Stimulated activated naive B cell treated with anti-CD40 and anti-IgM and Interleukin-4, amounts not matched to agents 10 μg/mL and 1 μg/mL and 100 μg/mL, for 72 hours (primary cell): ENCODE measurements at regions not wholly inside any gene's neighbourhood (a gene's known extent, or its start where the extent isn't known, plus 50 kb on each side); places are given as distances from the start of the nearest gene placed in this dataset.
A peak's percentile ranks its signal among the peaks of the same experiment; 100 is the strongest.

ENCODE experiments used
- ATAC-seq, 2 donors: fragments of 150-1000 bp; cut with Tn5 transposase; replicated peaks; 2 replicates each; pipeline ENCODE4 v1.10.0; 2021; ENCODE audit warnings: moderate library complexity in 1 of 2
- DNase-seq: peaks from one replicate; pipeline ENCODE4 v3.0.0; 2021
- H3K27ac Mint-ChIP-seq: one replicate; pipeline ENCODE4 v1.8.0; 2022; ENCODE audit warnings: mild to moderate bottlenecking, mixed read lengths
- H3K27me3 Mint-ChIP-seq, 2 donors: one replicate each; pipeline ENCODE4 v1.8.0; 2022; ENCODE audit warnings: mixed read lengths in 2 of 2
- H3K36me3 Mint-ChIP-seq, 2 donors: one replicate each; pipeline ENCODE4 v1.8.0; 2022; ENCODE audit warnings: mixed read lengths in 2 of 2, mild to moderate bottlenecking in 1 of 2
- H3K4me1 Mint-ChIP-seq, 2 donors: one replicate each; pipeline ENCODE4 v1.8.0; 2022; ENCODE audit warnings: mixed read lengths in 2 of 2, mild to moderate bottlenecking in 1 of 2
- H3K4me3 Mint-ChIP-seq, 2 donors: one replicate each; pipeline ENCODE4 v1.8.0; 2022; ENCODE audit warnings: mild to moderate bottlenecking in 2 of 2, mixed read lengths in 2 of 2, moderate library complexity in 1 of 2
- H3K9me3 Mint-ChIP-seq, 2 donors: one replicate each; pipeline ENCODE4 v1.8.0; 2022; ENCODE audit warnings: mixed read lengths in 2 of 2, mild to moderate bottlenecking in 1 of 2

DNA sequence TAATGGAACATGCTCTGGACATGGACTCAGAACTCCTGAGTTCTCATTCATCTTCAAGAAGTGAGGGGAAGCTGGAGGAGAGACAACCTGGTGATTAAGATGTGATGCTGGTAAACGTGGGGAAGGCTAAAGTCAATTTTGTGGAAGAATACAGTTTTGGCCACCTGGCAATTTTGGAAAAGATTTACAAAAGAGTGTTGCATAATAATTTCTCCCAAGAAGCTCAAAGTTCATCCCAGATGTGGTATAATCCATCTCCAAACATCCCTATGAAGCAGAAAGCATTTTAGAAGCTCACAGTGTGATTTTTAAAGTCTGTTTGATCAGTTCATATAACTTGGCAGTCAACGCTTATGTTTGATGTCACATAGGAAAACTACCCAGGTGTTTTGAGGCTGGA is 208.7 kb downstream of the LMX1A start:
- H3K27ac Mint-ChIP-seq: no peak overlapping the region
- no peaks in the 10 kb centered on the region for H3K36me3 Mint-ChIP-seq
- H3K9me3 Mint-ChIP-seq: no peaks in the 10 kb centered on the region
- H3K27me3 Mint-ChIP-seq: peaks cover 4 to 6% of the 10 kb centered on the region in 2 donors
- H3K4me1 Mint-ChIP-seq: no peaks in the 10 kb centered on the region
- ATAC-seq (no peak), DNase-seq (no peak)
- no peak overlapping the region for H3K4me3 Mint-ChIP-seq

DNA sequence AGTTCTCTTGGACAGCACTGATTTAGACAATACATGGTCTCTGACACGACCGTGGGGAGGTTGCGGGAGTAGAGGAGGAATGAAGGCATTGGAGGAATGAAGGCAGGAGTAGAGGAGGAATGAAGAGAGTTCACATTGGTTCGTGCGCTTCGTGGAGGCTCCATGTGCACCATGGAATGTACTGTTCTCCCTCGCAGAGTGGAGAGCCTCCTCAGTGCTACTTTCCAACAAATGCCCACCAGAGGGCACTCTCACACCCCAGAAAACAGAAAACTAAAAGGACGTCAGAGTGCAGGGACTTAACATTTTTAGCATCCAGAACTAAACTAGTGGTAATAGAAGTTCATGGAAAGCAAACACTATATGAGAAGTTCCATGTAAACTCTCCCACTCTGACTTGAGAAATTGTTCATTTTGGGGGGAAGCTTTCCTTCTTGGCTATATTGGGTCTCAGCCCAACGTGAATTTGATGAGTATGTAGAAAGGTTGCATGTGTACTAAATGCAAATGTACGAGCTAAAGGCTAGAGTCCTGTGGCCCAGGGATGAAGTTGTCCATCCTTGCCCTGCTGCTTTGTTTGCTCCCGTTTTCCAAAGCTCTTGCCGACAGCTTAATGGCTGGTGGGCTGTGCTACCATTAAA is 211.6 kb downstream of the LMX1A start:
- Mint-ChIP-seq H3K27me3 (peaks cover 9 to 11% of the 10 kb centered on the region in 2 donors), H3K9me3 (no peaks in the 10 kb centered on the region), H3K4me3 (no peak overlapping the region), H3K36me3 (no peaks in the 10 kb centered on the region), H3K27ac (no peak overlapping the region), H3K4me1 (no peaks in the 10 kb centered on the region)
- ATAC-seq (peak; percentile 70 to 72), DNase-seq (peak; percentile 11)

DNA sequence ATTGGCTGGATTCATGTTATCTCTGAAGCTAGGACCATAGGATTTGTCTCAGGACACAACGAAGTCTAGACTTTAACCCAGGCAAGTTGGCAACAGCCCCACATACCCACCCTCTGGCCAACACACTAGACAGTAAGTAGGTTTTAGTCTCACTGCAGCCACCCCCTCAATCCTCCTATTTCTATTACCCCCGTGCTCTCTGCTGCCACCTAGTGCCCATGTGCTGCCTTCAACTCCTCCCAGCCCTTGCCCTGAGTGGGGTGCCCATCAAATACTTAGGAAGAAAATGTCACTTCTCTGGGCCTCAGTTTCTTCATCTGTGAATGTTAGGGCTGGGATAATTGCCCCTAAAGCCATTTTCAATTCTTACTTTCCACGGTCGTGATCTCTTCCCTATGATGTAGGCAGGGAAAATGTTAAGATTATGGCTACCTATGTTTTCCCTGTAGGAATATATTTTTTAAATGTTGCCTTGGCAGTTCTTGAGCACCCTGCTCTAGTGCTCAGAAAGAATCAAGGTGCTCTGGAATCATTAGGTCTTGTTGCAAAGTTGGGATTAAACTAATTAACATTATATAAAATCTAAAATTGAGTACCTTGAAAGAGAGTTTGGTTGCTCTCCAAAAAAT is 213.0 kb downstream of the LMX1A start:
- Mint-ChIP-seq H3K27ac (no peak overlapping the region), H3K9me3 (no peaks in the 10 kb centered on the region), H3K36me3 (no peaks in the 10 kb centered on the region), H3K4me1 (no peaks in the 10 kb centered on the region), H3K27me3 (peaks cover 14 to 17% of the 10 kb centered on the region in 2 donors), H3K4me3 (no peak overlapping the region)
- DNase-seq: no peak
- no peak for ATAC-seq

DNA sequence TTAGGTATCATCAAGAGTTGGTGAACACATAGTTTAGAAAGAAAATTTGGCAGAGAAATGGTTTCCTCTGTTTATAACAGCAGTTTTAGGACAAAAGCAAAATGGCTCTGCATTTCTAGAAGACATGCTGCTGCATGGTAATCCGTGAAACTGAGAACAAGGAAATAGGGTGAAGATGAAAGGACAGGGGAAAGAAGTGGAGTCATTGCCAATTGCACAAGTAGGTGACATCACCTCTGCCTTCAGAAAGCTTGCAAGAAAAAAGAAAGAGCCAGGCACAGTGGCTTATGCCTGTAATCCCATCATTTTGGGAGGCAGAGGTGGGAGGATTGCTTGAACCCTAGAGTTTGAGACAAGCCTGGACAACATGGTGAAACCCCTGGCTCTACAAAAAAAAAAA is 217.6 kb downstream of the LMX1A start:
- H3K27me3 Mint-ChIP-seq: peaks cover 28 to 29% of the 10 kb centered on the region in 2 donors
- no peak overlapping the region for H3K4me3 Mint-ChIP-seq

DNA sequence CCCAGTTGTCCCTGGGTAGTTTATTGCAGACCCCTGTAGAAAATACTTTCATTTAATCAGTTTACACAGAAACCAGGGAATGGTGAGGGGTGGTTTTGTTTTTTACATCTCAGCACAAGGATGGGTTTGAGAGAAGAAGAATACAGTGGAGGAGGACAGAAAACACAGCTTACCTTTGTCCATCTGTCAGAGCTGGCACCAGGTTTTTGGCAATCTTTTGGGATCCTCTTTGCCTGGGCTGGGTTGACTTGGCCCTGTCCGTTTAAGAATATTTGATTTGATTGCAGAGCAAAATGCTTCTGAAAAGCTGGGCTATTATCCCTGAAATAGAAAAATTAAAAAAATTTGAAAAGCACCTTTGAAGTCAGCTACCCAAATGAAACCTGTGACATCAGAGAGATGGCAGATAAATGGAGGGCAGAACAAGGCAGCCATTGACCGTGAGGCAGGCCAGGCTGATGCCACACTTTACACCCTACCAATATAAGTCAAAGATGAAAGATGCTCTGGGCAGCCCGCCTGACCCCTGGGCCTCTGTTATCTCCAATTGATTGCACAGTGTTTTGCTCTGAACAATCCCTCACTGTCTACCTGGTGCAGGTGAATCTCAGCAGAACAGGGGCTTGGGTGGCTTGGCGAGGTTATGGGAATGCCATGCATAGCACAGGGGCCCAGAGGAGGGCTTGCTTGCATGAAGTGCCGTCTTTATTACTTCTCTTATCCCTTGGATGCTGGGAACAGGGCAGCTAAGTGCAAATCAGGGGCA is 218.8 kb downstream of the LMX1A start:
- H3K27ac Mint-ChIP-seq: no peak overlapping the region

More for the DNA sequence above, 217.6 kb downstream of the LMX1A start:
- Mint-ChIP-seq H3K36me3 (no peaks in the 10 kb centered on the region), H3K9me3 (peaks cover 0 to 1% of the 10 kb centered on the region in 2 donors), H3K27ac (no peak overlapping the region), H3K4me1 (no peaks in the 10 kb centered on the region)
- ATAC-seq (no peak), DNase-seq (no peak)

DNA sequence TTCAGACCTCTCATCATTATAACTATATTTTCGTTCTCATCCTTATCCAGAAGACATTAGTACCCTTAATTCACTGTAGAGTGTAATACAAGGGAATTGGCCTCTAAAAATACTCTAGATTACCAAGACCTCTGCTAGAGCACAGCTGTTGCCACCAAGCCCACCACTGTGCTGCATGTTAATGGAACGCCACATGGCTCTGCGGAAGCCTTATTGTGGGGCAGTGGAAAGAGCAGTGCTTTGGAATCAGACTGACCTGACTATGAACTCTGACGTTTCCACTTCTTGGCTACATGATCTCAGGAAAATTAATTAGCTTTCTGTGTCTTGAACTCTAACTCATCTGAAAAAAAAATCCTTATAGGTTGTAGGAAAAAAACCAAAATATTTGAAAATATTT is 222.1 kb downstream of the LMX1A start:
- ATAC-seq: no peak
- Mint-ChIP-seq H3K27ac (no peak overlapping the region), H3K36me3 (no peaks in the 10 kb centered on the region), H3K27me3 (peaks cover 26 to 27% of the 10 kb centered on the region in 2 donors), H3K4me1 (no peaks in the 10 kb centered on the region), H3K9me3 (peaks cover 0 to 1% of the 10 kb centered on the region in 2 donors), H3K4me3 (no peak overlapping the region)
- DNase-seq: no peak

More for the DNA sequence above, 218.8 kb downstream of the LMX1A start:
- H3K4me3 Mint-ChIP-seq: no peak overlapping the region
- ATAC-seq (no peak), DNase-seq (no peak)
- peaks cover 27 to 28% of the 10 kb centered on the region in 2 donors for H3K27me3 Mint-ChIP-seq
- no peaks in the 10 kb centered on the region for H3K36me3 Mint-ChIP-seq
- peaks cover 0 to 1% of the 10 kb centered on the region in 2 donors for H3K9me3 Mint-ChIP-seq
- H3K4me1 Mint-ChIP-seq: no peaks in the 10 kb centered on the region

DNA sequence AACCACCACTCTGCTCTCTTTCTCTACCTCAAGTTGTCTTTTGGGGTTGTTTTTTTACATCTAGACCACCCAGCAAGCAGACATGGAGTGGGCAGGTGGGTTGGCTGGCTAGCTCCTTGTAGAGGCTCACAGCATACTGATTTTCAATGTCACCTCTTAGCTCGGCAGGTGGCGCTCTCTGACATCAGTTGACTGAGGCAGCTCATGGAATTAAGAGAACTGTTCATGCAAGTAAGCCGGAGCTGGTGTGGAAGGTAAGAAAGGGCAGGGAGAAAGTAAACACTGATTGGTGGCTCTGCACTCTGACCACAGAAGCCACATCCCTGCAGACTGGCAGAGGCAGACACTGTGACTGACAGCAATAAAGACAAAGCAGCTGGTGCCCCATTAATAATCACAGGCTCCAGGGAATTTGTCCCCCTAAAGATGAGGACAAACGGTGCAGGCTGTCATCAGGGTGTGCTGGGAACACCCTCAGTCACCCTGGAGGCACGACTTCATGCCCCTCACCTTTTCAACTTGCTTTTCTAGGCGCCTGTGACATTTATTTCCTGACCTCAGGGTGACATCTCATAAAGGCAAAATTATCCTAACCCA is 226.8 kb downstream of the LMX1A start:
- no peak overlapping the region for H3K4me3 Mint-ChIP-seq
- no peaks in the 10 kb centered on the region for H3K4me1 Mint-ChIP-seq

DNA sequence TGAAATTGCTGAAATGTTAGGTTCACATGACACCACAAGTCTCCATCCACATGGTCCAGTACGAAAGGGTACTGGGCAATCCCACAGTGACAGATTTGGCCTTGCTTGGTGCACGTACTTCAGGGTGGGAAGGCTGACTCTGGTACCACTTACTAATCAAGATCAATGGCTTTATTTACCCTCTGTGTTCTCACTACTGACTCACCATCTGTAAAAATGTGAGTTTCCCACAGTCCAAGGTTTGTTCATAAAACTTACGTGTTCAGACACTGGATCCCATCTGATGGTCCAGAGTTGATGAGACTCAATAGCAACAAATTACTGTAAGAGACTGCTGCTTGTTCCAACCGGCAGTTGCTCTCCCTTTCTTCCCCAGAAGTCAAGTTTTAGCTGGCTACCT is 231.7 kb downstream of the LMX1A start:
- no peak overlapping the region for H3K27ac Mint-ChIP-seq
- H3K4me3 Mint-ChIP-seq: no peak overlapping the region
- no peak for DNase-seq
- no peak for ATAC-seq
- H3K36me3 Mint-ChIP-seq: no peaks in the 10 kb centered on the region
- no peaks in the 10 kb centered on the region for H3K4me1 Mint-ChIP-seq
- H3K9me3 Mint-ChIP-seq: peaks cover 0 to 1% of the 10 kb centered on the region in 2 donors
- peaks cover 18 to 29% of the 10 kb centered on the region in 2 donors for H3K27me3 Mint-ChIP-seq

More for the DNA sequence above, 226.8 kb downstream of the LMX1A start:
- Mint-ChIP-seq H3K9me3 (peaks cover 0 to under 1% of the 10 kb centered on the region in 2 donors), H3K27ac (no peak overlapping the region), H3K27me3 (peaks cover 14 to 18% of the 10 kb centered on the region in 2 donors), H3K36me3 (no peaks in the 10 kb centered on the region)
- DNase-seq (peak; percentile 9), ATAC-seq (peak; percentile 49 to 57)

DNA sequence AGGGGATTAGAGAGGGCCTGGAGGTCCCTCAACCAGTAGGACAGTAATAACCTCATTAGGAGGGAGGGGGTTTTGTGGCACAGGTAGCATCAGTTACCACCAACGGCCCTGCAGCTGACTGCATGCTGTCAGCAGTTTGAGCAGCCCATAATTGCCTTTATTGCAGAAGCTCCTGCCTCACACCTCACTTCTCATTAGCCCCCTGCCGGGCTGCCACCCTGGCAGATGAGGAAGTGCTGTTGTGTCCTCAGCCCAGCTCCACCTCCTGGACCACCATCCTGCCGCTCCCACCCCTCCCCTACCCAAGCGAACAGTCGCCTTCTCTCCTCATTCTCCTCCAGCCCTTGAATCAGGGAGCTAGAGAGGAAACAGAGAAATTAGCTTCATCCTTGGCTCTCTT is 237.4 kb downstream of the LMX1A start:
- Mint-ChIP-seq H3K4me3 (no peak overlapping the region), H3K27me3 (peaks cover 47 to 58% of the 10 kb centered on the region in 2 donors), H3K27ac (no peak overlapping the region), H3K9me3 (no peaks in the 10 kb centered on the region), H3K36me3 (no peaks in the 10 kb centered on the region), H3K4me1 (no peaks in the 10 kb centered on the region)
- DNase-seq: no peak
- no peak for ATAC-seq

DNA sequence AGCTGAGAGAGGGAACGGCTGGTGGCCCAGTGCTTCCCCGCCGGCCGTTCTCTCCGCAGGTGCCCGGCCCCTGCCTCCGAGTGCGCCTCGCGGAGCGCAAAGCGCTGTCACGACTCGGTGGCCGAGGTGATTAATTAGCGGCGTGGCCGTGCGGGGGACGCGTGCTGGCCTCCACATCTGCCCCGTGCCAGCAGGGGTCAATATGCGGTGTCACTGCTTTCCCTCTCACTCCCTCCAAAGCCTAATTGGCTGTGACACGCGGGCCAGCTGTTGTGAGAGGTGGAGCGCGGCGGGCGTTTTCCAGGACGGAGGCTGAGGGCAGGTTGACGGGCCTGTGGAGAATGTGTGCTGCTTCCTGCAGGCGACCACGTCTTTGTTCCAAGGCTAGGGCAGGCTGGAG is 239.0 kb downstream of the LMX1A start:
- Mint-ChIP-seq H3K4me3 (no peak overlapping the region), H3K27me3 (peaks cover 46 to 59% of the 10 kb centered on the region in 2 donors), H3K27ac (no peak overlapping the region), H3K4me1 (no peaks in the 10 kb centered on the region), H3K36me3 (no peaks in the 10 kb centered on the region), H3K9me3 (no peaks in the 10 kb centered on the region)
- ATAC-seq: no peak
- no peak for DNase-seq

DNA sequence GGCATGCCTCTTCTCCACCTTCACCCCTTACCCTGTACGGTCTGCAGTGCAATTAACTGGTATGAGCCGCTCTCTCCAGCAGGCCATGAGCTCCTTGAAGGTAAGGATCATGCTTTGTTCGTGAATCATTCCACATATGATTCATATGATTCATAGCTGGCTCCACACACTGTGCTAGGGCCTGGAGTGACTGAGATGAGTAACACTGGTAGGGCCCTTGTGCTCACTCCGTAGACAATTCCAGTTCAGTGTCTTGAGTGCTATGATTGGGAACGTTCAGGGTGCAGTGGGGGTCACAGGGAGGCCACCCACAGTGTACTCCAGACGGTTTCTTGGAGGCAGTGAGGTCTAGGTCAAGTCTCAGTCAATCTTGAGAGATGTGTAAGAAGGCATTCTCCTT is 239.8 kb downstream of the LMX1A start:
- H3K27ac Mint-ChIP-seq: no peak overlapping the region
- H3K9me3 Mint-ChIP-seq: no peaks in the 10 kb centered on the region
- no peak for ATAC-seq
- H3K4me1 Mint-ChIP-seq: no peaks in the 10 kb centered on the region
- peaks cover 44 to 52% of the 10 kb centered on the region in 2 donors for H3K27me3 Mint-ChIP-seq
- H3K36me3 Mint-ChIP-seq: no peaks in the 10 kb centered on the region
- no peak for DNase-seq
- H3K4me3 Mint-ChIP-seq: no peak overlapping the region

DNA sequence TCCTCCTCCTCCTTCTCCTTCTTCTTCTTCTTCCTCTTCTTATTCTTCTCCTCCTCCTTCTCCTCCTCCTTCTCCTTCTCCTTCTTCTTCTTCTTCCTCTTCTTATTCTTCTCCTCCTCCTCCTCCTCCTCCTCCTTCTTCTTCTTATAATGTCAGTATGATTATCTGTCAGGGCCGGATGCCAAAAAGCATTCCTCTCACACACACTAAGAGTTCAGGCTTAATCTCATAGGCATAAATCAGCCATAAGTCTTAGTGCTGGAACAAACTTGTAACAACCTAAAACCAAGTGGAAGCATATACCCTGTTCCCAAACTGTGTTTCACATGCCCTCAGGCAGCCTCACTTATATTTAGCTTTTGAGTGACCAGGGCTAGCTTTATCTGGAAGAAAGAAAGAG is 240.3 kb downstream of the LMX1A start:
- H3K9me3 Mint-ChIP-seq: no peaks in the 10 kb centered on the region
- DNase-seq (no peak), ATAC-seq (no peak)
- H3K27ac Mint-ChIP-seq: no peak overlapping the region
- no peaks in the 10 kb centered on the region for H3K4me1 Mint-ChIP-seq
- H3K4me3 Mint-ChIP-seq: no peak overlapping the region
- H3K27me3 Mint-ChIP-seq: peaks cover 49 to 52% of the 10 kb centered on the region in 2 donors
- H3K36me3 Mint-ChIP-seq: no peaks in the 10 kb centered on the region

DNA sequence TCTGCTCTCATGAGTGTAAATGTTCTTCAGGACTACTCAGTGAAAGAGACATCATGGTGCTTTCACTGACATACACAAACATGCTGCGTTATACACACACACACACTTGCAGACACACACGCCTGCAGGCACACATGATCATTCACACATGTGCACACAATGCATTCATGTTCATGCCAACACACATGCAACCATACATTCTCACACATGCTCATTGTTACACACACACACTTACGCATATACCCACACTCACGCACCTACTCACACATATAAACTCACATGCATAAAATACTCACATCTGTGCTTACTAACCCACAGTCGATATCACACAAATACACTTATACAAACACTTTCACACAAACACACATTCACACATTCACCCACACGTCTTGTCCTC is 241.6 kb downstream of the LMX1A start:
- Mint-ChIP-seq H3K4me3 (no peak overlapping the region), H3K27me3 (peaks cover 49 to 52% of the 10 kb centered on the region in 2 donors), H3K36me3 (no peaks in the 10 kb centered on the region), H3K27ac (peak overlapping the region; percentile 1), H3K9me3 (no peaks in the 10 kb centered on the region), H3K4me1 (no peaks in the 10 kb centered on the region)
- ATAC-seq (no peak), DNase-seq (no peak)

DNA sequence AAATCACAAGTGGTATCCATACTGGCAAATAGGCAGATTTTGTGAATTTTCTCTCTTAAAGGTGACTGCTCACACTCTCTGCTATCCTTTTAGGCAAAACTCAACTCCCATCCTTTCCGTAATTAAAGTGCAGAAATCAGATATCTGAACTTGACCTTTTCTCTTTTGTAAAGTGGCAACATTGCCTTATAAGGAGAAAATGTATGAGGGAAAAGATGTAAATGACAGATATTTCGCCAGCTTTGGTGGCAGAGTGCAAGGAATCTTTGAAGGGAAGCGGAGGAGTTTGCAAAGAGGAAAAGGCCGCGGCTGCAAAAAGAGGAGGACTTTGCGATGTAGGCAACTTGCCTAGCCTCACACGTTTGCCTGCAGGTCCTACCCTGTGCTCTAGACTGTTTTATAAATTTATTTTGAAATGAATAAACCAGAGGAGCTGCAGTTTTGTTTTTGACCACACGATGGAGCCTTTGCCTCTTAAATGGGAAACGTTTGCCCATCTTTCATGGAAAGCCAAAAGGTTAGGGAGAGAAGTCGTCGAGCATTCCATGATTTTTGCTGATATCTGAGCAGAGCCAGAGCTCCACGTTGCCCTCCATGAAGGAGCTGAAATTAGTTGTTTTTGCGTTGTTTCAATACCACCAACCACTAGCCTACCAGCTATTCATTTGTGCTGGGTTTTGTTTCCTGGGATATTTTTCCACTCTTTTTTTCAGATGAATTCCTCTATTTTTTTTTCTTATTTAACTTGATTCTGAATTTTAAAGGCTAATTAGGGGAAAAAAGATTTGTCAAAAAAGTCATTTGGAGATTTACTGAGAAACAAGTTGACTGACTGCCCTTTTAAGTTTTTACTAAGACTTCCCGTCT is 242.3 kb downstream of the LMX1A start:
- H3K27ac Mint-ChIP-seq: no peak overlapping the region
- no peaks in the 10 kb centered on the region for H3K9me3 Mint-ChIP-seq
- no peak overlapping the region for H3K4me3 Mint-ChIP-seq
- H3K36me3 Mint-ChIP-seq: no peaks in the 10 kb centered on the region
- ATAC-seq (no peak), DNase-seq (no peak)
- H3K4me1 Mint-ChIP-seq: no peaks in the 10 kb centered on the region
- H3K27me3 Mint-ChIP-seq: peaks cover 43 to 47% of the 10 kb centered on the region in 2 donors
